SK-N-SH (cell line): ENCODE measurements at regions not wholly inside any gene's neighbourhood (a gene's known extent, or its start where the extent isn't known, plus 50 kb on each side); places are given as distances from the start of the nearest gene placed in this dataset.

Source experiments
- CTCF ChIA-PET: fragments of 300-600, 350-600 bp; formaldehyde crosslinking; extraction: SDS; loops from one replicate; lab custom pipeline; 2021; lab: Yijun Ruan, JAX
- POLR2A ChIA-PET: fragments of 350-600 bp; sonication (Branson Sonifier 250); formaldehyde crosslinking; extraction: SDS; loops from one replicate; lab custom pipeline; 2020; ENCODE audit warnings: antibody characterized with exemption, inconsistent platforms; lab: Yijun Ruan, JAX
- DNase-seq: peaks from one replicate; pipeline ENCODE4 v3.0.0; 2012
- H2AFZ ChIP-seq: fragments of 200-600 bp; sonication (generic); 2 replicates; pipeline ENCODE4 v1.8.1; 2016; ENCODE audit warnings: antibody characterized with exemption, mild to moderate bottlenecking, low read depth
- H3F3A ChIP-seq: fragments of 200-600 bp; sonication (generic); replicated peaks from 2 replicates; pipeline ENCODE3; 2016; ENCODE audit warnings: antibody characterized with exemption, mild to moderate bottlenecking; ENCODE audit not compliant: insufficient read depth
- H3K27ac ChIP-seq, 2 experiments: fragments of 200-500 bp in 1 of 2; fragments of 200-600 bp in 1 of 2; sonication (Bioruptor generic) in 1 of 2; sonication (generic), shearing (Covaris generic) in 1 of 2; 2 replicates each; pipeline versions ENCODE4 v1.5.1 to v1.6.1; 2014 to 2016; ENCODE audit warnings: low read depth in 2 of 2, inconsistent platforms in 1 of 2, low read length in 1 of 2, mild to moderate bottlenecking in 1 of 2, mixed read lengths in 1 of 2
- H3K27me3 ChIP-seq: fragments of 200-600 bp; sonication (generic), shearing (Covaris generic); 2 replicates; pipeline ENCODE4 v1.6.1; 2016; ENCODE audit warnings: mixed run types; ENCODE audit not compliant: insufficient read depth
- H3K36me3 ChIP-seq, 2 experiments: fragments of 200-500 bp in 1 of 2; fragments of 200-600 bp in 1 of 2; sonication (Bioruptor generic) in 1 of 2; sonication (generic) in 1 of 2; replicated peaks in 1 of 2; 2 replicates each; pipeline versions ENCODE3 to v1.5.1; 2014 to 2016; ENCODE audit warnings: low read length in 1 of 2, mild to moderate bottlenecking in 1 of 2; ENCODE audit not compliant: insufficient read depth in 2 of 2, control insufficient read depth in 1 of 2
- H3K4me1 ChIP-seq, 2 experiments: fragments of 200-500 bp in 1 of 2; fragments of 200-600 bp in 1 of 2; sonication (Bioruptor generic) in 1 of 2; sonication (generic), shearing (Covaris generic) in 1 of 2; 2 replicates each; pipeline versions ENCODE4 v1.5.1 to v1.6.1; 2014 to 2016; ENCODE audit warnings: low read depth in 1 of 2, low read length in 1 of 2, mixed run types in 1 of 2; ENCODE audit not compliant: insufficient read depth in 2 of 2, control insufficient read depth in 1 of 2
- H3K4me2 ChIP-seq: fragments of 200-600 bp; sonication (generic), shearing (Covaris generic); 2 replicates; pipeline ENCODE4 v1.6.1; 2017; ENCODE audit warnings: mixed run types
- H3K4me3 ChIP-seq, 2 experiments: fragments of 200-500 bp in 1 of 2; fragments of 200-600 bp in 1 of 2; sonication (Bioruptor generic) in 1 of 2; sonication (generic), shearing (Covaris generic) in 1 of 2; 2 replicates each; pipeline versions ENCODE4 v1.5.1 to v1.8.1; 2014 to 2016; ENCODE audit warnings: low read depth in 2 of 2, inconsistent platforms in 1 of 2, low read length in 1 of 2, mild to moderate bottlenecking in 1 of 2, mixed read lengths in 1 of 2, moderate library complexity in 1 of 2
- H3K79me2 ChIP-seq: fragments of 200-600 bp; sonication (generic); 2 replicates; pipeline ENCODE4 v1.8.1; 2017; ENCODE audit warnings: mild to moderate bottlenecking; ENCODE audit not compliant: insufficient read depth
- H3K9ac ChIP-seq: fragments of 200-600 bp; sonication (generic); 2 replicates; pipeline ENCODE4 v1.6.1; 2017; ENCODE audit warnings: mixed run types
- H3K9me2 ChIP-seq: fragments of 200-600 bp; sonication (generic); 2 replicates; pipeline ENCODE4 v1.6.1; 2017; ENCODE audit warnings: mixed run types
- H3K9me3 ChIP-seq: fragments of 200-600 bp; sonication (generic); 2 replicates; pipeline ENCODE4 v1.6.1; 2017; ENCODE audit warnings: mixed run types, mild to moderate bottlenecking, moderate library complexity
- H4K20me1 ChIP-seq: fragments of 200-600 bp; sonication (generic); 2 replicates; pipeline ENCODE4 v1.6.1; 2017; ENCODE audit warnings: mild to moderate bottlenecking, mixed run types; ENCODE audit not compliant: insufficient read depth
- CHD2 ChIP-seq: fragments of 150-350 bp; IDR thresholded peaks from 2 replicates; pipeline ENCODE4 v1.6.1; 2018; ENCODE audit warnings: low read length; ENCODE audit not compliant: partially characterized antibody
- FOXJ3 ChIP-seq: sonication (generic); formaldehyde crosslinking; IDR thresholded peaks from 2 replicates; pipeline ENCODE4 v1.5.1; 2020; ENCODE audit warnings: mild to moderate bottlenecking, missing genetic modification reagents
- FOXM1 ChIP-seq: IDR thresholded peaks from 2 replicates; pipeline ENCODE4 v1.4.0; 2012; ENCODE audit warnings: low read depth, mild to moderate bottlenecking
- GABPA ChIP-seq: IDR thresholded peaks from 2 replicates; pipeline ENCODE4 v1.4.0; 2012; ENCODE audit warnings: low read depth, mild to moderate bottlenecking
- GATA2 ChIP-seq: sonication (generic); formaldehyde crosslinking; IDR thresholded peaks from 2 replicates; pipeline ENCODE4 v1.5.0; 2020; ENCODE audit warnings: mild to moderate bottlenecking, missing genetic modification reagents
- JUND ChIP-seq: IDR thresholded peaks from 2 replicates; pipeline ENCODE4 v1.4.0; 2012
- MEF2A ChIP-seq: IDR thresholded peaks from 2 replicates; pipeline ENCODE4 v1.4.0; 2012; ENCODE audit warnings: low read depth, borderline replicate concordance
- MXI1 ChIP-seq: IDR thresholded peaks from 2 replicates; pipeline ENCODE4 v1.6.1; 2012; ENCODE audit warnings: mild to moderate bottlenecking, low read depth, low read length, improper control_type of control experiment
- NFIC ChIP-seq: IDR thresholded peaks from 2 replicates; pipeline ENCODE4 v1.4.0; 2012; ENCODE audit warnings: borderline replicate concordance
- NRF1 ChIP-seq: IDR thresholded peaks from 2 replicates; pipeline ENCODE4 v1.6.1; 2012; ENCODE audit warnings: low read depth, mild to moderate bottlenecking, low read length
- PBX3 ChIP-seq: IDR thresholded peaks from 2 replicates; pipeline ENCODE4; 2012
- REST ChIP-seq: IDR thresholded peaks from 2 replicates; pipeline ENCODE4 v1.6.1; 2012; ENCODE audit warnings: mild to moderate bottlenecking, low read depth, low read length, moderate library complexity
- RFX5 ChIP-seq: IDR thresholded peaks from 2 replicates; pipeline ENCODE4 v1.6.1; 2012; ENCODE audit warnings: mild to moderate bottlenecking, improper control_type of control experiment, low read length
- RXRA ChIP-seq: IDR thresholded peaks from 2 replicates; pipeline ENCODE4 v1.4.0; 2012; ENCODE audit warnings: low read depth, mild to moderate bottlenecking, borderline replicate concordance
- SIN3A ChIP-seq: IDR thresholded peaks from 2 replicates; pipeline ENCODE4 v1.6.1; 2012; ENCODE audit warnings: low read depth, mild to moderate bottlenecking, low read length, moderate library complexity, borderline replicate concordance
- SMC3 ChIP-seq: IDR thresholded peaks from 2 replicates; pipeline ENCODE4 v1.6.1; 2012; ENCODE audit warnings: low read depth, low read length, improper control_type of control experiment
- TEAD4 ChIP-seq: IDR thresholded peaks from 2 replicates; pipeline ENCODE4 v1.4.0; 2012; ENCODE audit warnings: mild to moderate bottlenecking, borderline replicate concordance; ENCODE audit not compliant: insufficient read depth
- USF1 ChIP-seq: IDR thresholded peaks from 2 replicates; pipeline ENCODE4 v1.4.0; 2012; ENCODE audit warnings: low read depth, borderline replicate concordance
- USF2 ChIP-seq: fragments of 150-350 bp; IDR thresholded peaks from 2 replicates; pipeline ENCODE4 v1.6.1; 2017; ENCODE audit warnings: antibody characterized with exemption, low read length, low read depth, borderline replicate concordance
- YY1 ChIP-seq: IDR thresholded peaks from 2 replicates; pipeline ENCODE4 v1.4.0; 2012; ENCODE audit warnings: low read depth, mild to moderate bottlenecking
- WGBS: methylation state at CpG from one replicate; pipeline ENCODE4 v1.1.6; 2017; ENCODE audit warnings: low lambda C conversion rate; 5-methylcytosine and 5-hydroxymethylcytosine counted together

- no peak overlapping the region for H3K27ac ChIP-seq
- H3K4me3 ChIP-seq: no peak overlapping the region
- H3K4me1 ChIP-seq: no peaks in the 10 kb centered on the region
- H3F3A ChIP-seq: no peaks in the 10 kb centered on the region
- no peak overlapping the region for H3K9ac ChIP-seq
- H3K4me2 ChIP-seq: peak overlapping the region; percentile 28; the same call in 1 of the 2 replicates
- no peaks in the 10 kb centered on the region for H3K79me2 ChIP-seq
- H3K27me3 ChIP-seq: no peaks in the 10 kb centered on the region
- H3K9me2 ChIP-seq: no peaks in the 10 kb centered on the region
- no peak overlapping the region for H2AFZ ChIP-seq
- no peaks in the 10 kb centered on the region for H3K36me3 ChIP-seq
- no peaks in the 10 kb centered on the region for H4K20me1 ChIP-seq
- ChIA-PET CTCF (no interaction called here), POLR2A (no interaction called here)
- no peak for DNase-seq
- H3K9me3 ChIP-seq: no peaks in the 10 kb centered on the region
- TF ChIP-seq NFIC (no peak), JUND (0 out of 2 replicates have a peak, but pooled peaks have one; percentile 7)
- WGBS: 15% methylated on average over 11 of the region's 11 CpGs
These were observed 1330.7 kb upstream of the TMEM132C start for GRCh38 chr12:126936181-126936851.

GRCh38 chr12:126937431-126937830, 1329.5 kb upstream of the TMEM132C start:
- no peak overlapping the region for H3K4me3 ChIP-seq
- no peak overlapping the region for H3K4me2 ChIP-seq
- no peaks in the 10 kb centered on the region for H3K4me1 ChIP-seq
- H3K27me3 ChIP-seq: no peaks in the 10 kb centered on the region
- H3F3A ChIP-seq: no peaks in the 10 kb centered on the region
- CTCF ChIA-PET: no interaction called here
- POLR2A ChIA-PET: no interaction called here
- H2AFZ ChIP-seq: no peak overlapping the region
- WGBS: 31% methylated on average over 1 of the region's 1 CpG
- H3K9me3 ChIP-seq: no peaks in the 10 kb centered on the region
- H3K27ac ChIP-seq: no peak overlapping the region
- H3K9ac ChIP-seq: no peak overlapping the region
- no peaks in the 10 kb centered on the region for H3K9me2 ChIP-seq
- no peaks in the 10 kb centered on the region for H3K36me3 ChIP-seq
- DNase-seq: no peak
- TF ChIP-seq SIN3A: no peak
- TF ChIP-seq TEAD4: no peak
- no peak for TF ChIP-seq YY1
- no peak for TF ChIP-seq GATA2 (CRISPR knock-in tag)
- no peak for TF ChIP-seq NFIC
- no peak for TF ChIP-seq NRF1
- TF ChIP-seq REST: no peak
- TF ChIP-seq RFX5: no peak
- no peak for TF ChIP-seq PBX3
- TF ChIP-seq GABPA: no peak
- no peak for TF ChIP-seq MEF2A
- no peak for TF ChIP-seq RXRA
- TF ChIP-seq FOXM1: no peak
- no peak for TF ChIP-seq JUND
- TF ChIP-seq SMC3: no peak
- no peak for TF ChIP-seq FOXJ3
- no peak for TF ChIP-seq USF2
- TF ChIP-seq USF1: no peak
- no peak for TF ChIP-seq CHD2
- no peak for TF ChIP-seq MXI1
- H3K79me2 ChIP-seq: no peaks in the 10 kb centered on the region
- H4K20me1 ChIP-seq: no peaks in the 10 kb centered on the region
